ENCODE measurements at regions not wholly inside any gene's neighbourhood (a gene's known extent, or its start where the extent isn't known, plus 50 kb on each side); places are given as distances from the start of the nearest gene placed in this dataset.

- Histone ChIP-seq H3K9ac (ENCODE audit: low read length) (no peak overlapping the region), H2AFZ (ENCODE audit: low read length) (no peak overlapping the region), H3K9me3 (replicated peaks; ENCODE audit: insufficient read depth, low read length) (no peaks in the 10 kb centered on the region), H4K20me1 (ENCODE audit: insufficient read depth, low read length) (no peaks in the 10 kb centered on the region), H3K4me3 (ENCODE audit: low read length) (no peak overlapping the region), H3K27ac (ENCODE audit: low read length) (no peak overlapping the region), H3K4me1 (ENCODE audit: low read length) (no peaks in the 10 kb centered on the region), H3K79me2 (ENCODE audit: low read length) (no peaks in the 10 kb centered on the region), H3F3A (ENCODE audit: insufficient read depth, low read length) (no peaks in the 10 kb centered on the region), H3K9me2 (replicated peaks; ENCODE audit: insufficient read depth, low read length) (no peaks in the 10 kb centered on the region), H3K4me2 (ENCODE audit: low read depth, low read length) (no peak overlapping the region), H3K36me3 (replicated peaks; ENCODE audit: insufficient read depth, low read length) (no peaks in the 10 kb centered on the region), H3K27me3 (replicated peaks; ENCODE audit: insufficient read depth, low read length) (no peaks in the 10 kb centered on the region)
- no peak for DNase-seq
- TF ChIP-seq EZH2phosphoT487 (IDR thresholded peaks at IDR 0.05; ENCODE audit: low read length) (no peak), CTCF (IDR thresholded peaks at IDR 0.05; ENCODE audit: low read length) (no peak), EZH2 (optimal IDR thresholded peaks at IDR 0.05; ENCODE audit: low read depth, low read length) (no peak)
Observed at GRCh38 chr10:42113158-42113450, 525.3 kb downstream of the ZNF33B start.

GRCh38 chr10:42112331-42113157, 525.8 kb downstream of the ZNF33B start:
- no peaks in the 10 kb centered on the region for H3K9me3 ChIP-seq (replicated peaks; ENCODE audit: insufficient read depth, low read length)
- H3K27me3 ChIP-seq (replicated peaks; ENCODE audit: insufficient read depth, low read length) = no peaks in the 10 kb centered on the region
- TF ChIP-seq CTCF (IDR thresholded peaks at IDR 0.05; ENCODE audit: low read length) = no peak
- TF ChIP-seq EZH2phosphoT487 (IDR thresholded peaks at IDR 0.05; ENCODE audit: low read length) = no peak
- TF ChIP-seq EZH2 (optimal IDR thresholded peaks at IDR 0.05; ENCODE audit: low read depth, low read length) = no peak
- H4K20me1 ChIP-seq (ENCODE audit: insufficient read depth, low read length) = no peaks in the 10 kb centered on the region
- no peaks in the 10 kb centered on the region for H3K4me1 ChIP-seq (ENCODE audit: low read length)
- H3K9ac ChIP-seq (ENCODE audit: low read length) = no peak overlapping the region
- H3K4me3 ChIP-seq (ENCODE audit: low read length) = no peak overlapping the region
- no peak overlapping the region for H3K27ac ChIP-seq (ENCODE audit: low read length)
- H3K79me2 ChIP-seq (ENCODE audit: low read length) = no peaks in the 10 kb centered on the region
- no peak overlapping the region for H3K4me2 ChIP-seq (ENCODE audit: low read depth, low read length)
- DNase-seq = no peak
- no peaks in the 10 kb centered on the region for H3F3A ChIP-seq (ENCODE audit: insufficient read depth, low read length)
- H3K36me3 ChIP-seq (replicated peaks; ENCODE audit: insufficient read depth, low read length) = no peaks in the 10 kb centered on the region
- H3K9me2 ChIP-seq (replicated peaks; ENCODE audit: insufficient read depth, low read length) = no peaks in the 10 kb centered on the region
- no peak overlapping the region for H2AFZ ChIP-seq (ENCODE audit: low read length)

- no peak for DNase-seq
- no peak overlapping the region for H3K9ac ChIP-seq (ENCODE audit: low read length)
- no peak overlapping the region for H3K4me2 ChIP-seq (ENCODE audit: low read depth, low read length)
Observed at GRCh38 chr10:42111661-42112330, 526.6 kb downstream of the ZNF33B start.

More at GRCh38 chr10:42111661-42112330, 526.6 kb downstream of the ZNF33B start:
- Histone ChIP-seq H3F3A (ENCODE audit: insufficient read depth, low read length) (no peaks in the 10 kb centered on the region), H2AFZ (ENCODE audit: low read length) (no peak overlapping the region), H3K4me1 (ENCODE audit: low read length) (no peaks in the 10 kb centered on the region), H3K4me3 (ENCODE audit: low read length) (no peak overlapping the region), H3K27ac (ENCODE audit: low read length) (no peak overlapping the region), H3K9me3 (replicated peaks; ENCODE audit: insufficient read depth, low read length) (no peaks in the 10 kb centered on the region), H4K20me1 (ENCODE audit: insufficient read depth, low read length) (no peaks in the 10 kb centered on the region), H3K9me2 (replicated peaks; ENCODE audit: insufficient read depth, low read length) (no peaks in the 10 kb centered on the region), H3K79me2 (ENCODE audit: low read length) (no peaks in the 10 kb centered on the region), H3K36me3 (replicated peaks; ENCODE audit: insufficient read depth, low read length) (no peaks in the 10 kb centered on the region), H3K27me3 (replicated peaks; ENCODE audit: insufficient read depth, low read length) (no peaks in the 10 kb centered on the region)
- no peak for TF ChIP-seq EZH2 (optimal IDR thresholded peaks at IDR 0.05; ENCODE audit: low read depth, low read length)
- TF ChIP-seq CTCF (IDR thresholded peaks at IDR 0.05; ENCODE audit: low read length) = no peak
- no peak for TF ChIP-seq EZH2phosphoT487 (IDR thresholded peaks at IDR 0.05; ENCODE audit: low read length)

Data from MM.1S (cell line).